OCI-LY7 (cell line): ENCODE measurements at regions not wholly inside any gene's neighbourhood (a gene's known extent, or its start where the extent isn't known, plus 50 kb on each side); places are given as distances from the start of the nearest gene placed in this dataset.

Source experiments
- BruUV-seq: library from RNA; stranded (reverse); fragments of 400-500 nt; replicated peaks from 2 replicates; lab custom pipeline; 2021; lab: Mats Ljungman, UMichigan
- CTCF ChIA-PET: fragments of 300-600 bp; sonication (Branson Sonifier 250); formaldehyde crosslinking; loops from one replicate; lab custom pipeline; 2022; ENCODE audit warnings: antibody characterized with exemption; ENCODE audit not compliant: unreplicated experiment; lab: Charles Lee
- POLR2A ChIA-PET: fragments of 300-600 bp; sonication (Branson Sonifier 250); formaldehyde crosslinking; loops from one replicate; lab custom pipeline; 2022; ENCODE audit warnings: antibody characterized with exemption; lab: Charles Lee
- DNase-seq: peaks from one replicate; pipeline ENCODE4 v3.0.0-alpha.2; 2015; ENCODE audit warnings: low spot score
- H2AFZ ChIP-seq: fragments of 200-600 bp; sonication (generic), shearing (Covaris generic); 2 replicates; pipeline ENCODE4 v1.6.1; 2014; ENCODE audit warnings: mild to moderate bottlenecking, antibody characterized with exemption, low read length, moderate library complexity
- H3K27ac ChIP-seq: fragments of 200-600 bp; sonication (generic); 2 replicates; pipeline ENCODE4 v1.5.1; 2014; ENCODE audit warnings: mixed run types, low read depth, mild to moderate bottlenecking, moderate library complexity, low read length, inconsistent platforms; ENCODE audit not compliant: poor library complexity, severe bottlenecking
- H3K36me3 ChIP-seq: fragments of 200-600 bp; sonication (generic); 2 replicates; pipeline ENCODE4 v1.6.1; 2014; ENCODE audit warnings: mild to moderate bottlenecking, antibody characterized with exemption, low read length, moderate library complexity, mixed read lengths; ENCODE audit not compliant: insufficient read depth
- H3K4me1 ChIP-seq: fragments of 200-600 bp; sonication (generic); 2 replicates; pipeline ENCODE4 v1.5.1; 2014; ENCODE audit warnings: mild to moderate bottlenecking, low read length; ENCODE audit not compliant: insufficient read depth, poor library complexity, severe bottlenecking
- H3K4me2 ChIP-seq: fragments of 200-600 bp; sonication (generic); 2 replicates; pipeline ENCODE4 v1.6.1; 2014; ENCODE audit warnings: mild to moderate bottlenecking, low read length
- H3K4me3 ChIP-seq: fragments of 200-600 bp; sonication (generic); 2 replicates; pipeline ENCODE4 v1.5.1; 2014; ENCODE audit warnings: mild to moderate bottlenecking, low read depth, low read length; ENCODE audit not compliant: poor library complexity, severe bottlenecking
- H3K79me2 ChIP-seq: fragments of 200-600 bp; sonication (generic); 2 replicates; pipeline ENCODE4 v1.6.1; 2016; ENCODE audit warnings: low read depth, mild to moderate bottlenecking, low read length, moderate library complexity, mixed read lengths; ENCODE audit not compliant: insufficient read depth
- H3K9me2 ChIP-seq: fragments of 200-600 bp; sonication (generic); 2 replicates; pipeline ENCODE4 v1.6.1; 2016; ENCODE audit warnings: mild to moderate bottlenecking, low read length, mixed read lengths; ENCODE audit not compliant: insufficient read depth
- H3K9me3 ChIP-seq: fragments of 200-600 bp; sonication (generic); 2 replicates; pipeline ENCODE4 v1.6.1; 2014; ENCODE audit warnings: mild to moderate bottlenecking, mixed run types, low read length, mixed read lengths
- H4K20me1 ChIP-seq: fragments of 200-600 bp; sonication (generic); 2 replicates; pipeline ENCODE4 v1.6.1; 2014; ENCODE audit warnings: mild to moderate bottlenecking, antibody characterized with exemption, low read length, moderate library complexity, mixed read lengths; ENCODE audit not compliant: insufficient read depth
- CTCF ChIP-seq: fragments of 200-600 bp; sonication (generic); conservative IDR thresholded peaks from 2 replicates; pipeline ENCODE4 v1.5.1; 2014; ENCODE audit warnings: mild to moderate bottlenecking, antibody characterized with exemption, low read length, moderate library complexity, mixed read lengths
- EZH2phosphoT487 ChIP-seq: fragments of 200-600 bp; sonication (generic); IDR thresholded peaks from 2 replicates; pipeline ENCODE4 v1.6.1; 2018; ENCODE audit warnings: low read depth, borderline replicate concordance, mild to moderate bottlenecking, mixed run types, antibody characterized with exemption, low read length, moderate library complexity, mixed read lengths
- intact Hi-C: fragments of 100-400 bp; cut with micrococcal nuclease; formaldehyde crosslinking; loops from one replicate; pipeline ENCODE4 v1.10.0; 2022; ENCODE audit not compliant: unreplicated experiment

- no TSS peak for BruUV-seq
- DNase-seq = no peak
- no peaks in the 10 kb centered on the region for H4K20me1 ChIP-seq
- no peak for TF ChIP-seq EZH2phosphoT487
- no peak for TF ChIP-seq CTCF
- H3K36me3 ChIP-seq = no peaks in the 10 kb centered on the region
- ChIA-PET CTCF (interaction anchor here (1.2 kb wide), 1 partner anchor 13 kb away, joined by 4 read pairs; no protein-coding TSS in a partner anchor), POLR2A (interaction anchor here (0.5 to 1.0 kb wide), 2 partner anchors 13 to 110 kb away, joined by 3 to 4 read pairs; no protein-coding TSS in a partner anchor)
- no peaks in the 10 kb centered on the region for H3K79me2 ChIP-seq
- no peaks in the 10 kb centered on the region for H3K9me3 ChIP-seq
- no peak overlapping the region for H3K4me2 ChIP-seq
- intact Hi-C loops = loop anchor here (1.0 kb wide), 3 partner anchors 56 to 972 kb away; no protein-coding TSS in a partner anchor
- peaks cover 18% of the 10 kb centered on the region for H3K4me1 ChIP-seq
- H3K9me2 ChIP-seq = no peaks in the 10 kb centered on the region
- H3K4me3 ChIP-seq = no peak overlapping the region
- H2AFZ ChIP-seq = no peak overlapping the region
- H3K27ac ChIP-seq = no peak overlapping the region
These were observed 55.8 kb downstream of the CYRIA start for GRCh38 chr2:16609786-16610185.

DNA sequence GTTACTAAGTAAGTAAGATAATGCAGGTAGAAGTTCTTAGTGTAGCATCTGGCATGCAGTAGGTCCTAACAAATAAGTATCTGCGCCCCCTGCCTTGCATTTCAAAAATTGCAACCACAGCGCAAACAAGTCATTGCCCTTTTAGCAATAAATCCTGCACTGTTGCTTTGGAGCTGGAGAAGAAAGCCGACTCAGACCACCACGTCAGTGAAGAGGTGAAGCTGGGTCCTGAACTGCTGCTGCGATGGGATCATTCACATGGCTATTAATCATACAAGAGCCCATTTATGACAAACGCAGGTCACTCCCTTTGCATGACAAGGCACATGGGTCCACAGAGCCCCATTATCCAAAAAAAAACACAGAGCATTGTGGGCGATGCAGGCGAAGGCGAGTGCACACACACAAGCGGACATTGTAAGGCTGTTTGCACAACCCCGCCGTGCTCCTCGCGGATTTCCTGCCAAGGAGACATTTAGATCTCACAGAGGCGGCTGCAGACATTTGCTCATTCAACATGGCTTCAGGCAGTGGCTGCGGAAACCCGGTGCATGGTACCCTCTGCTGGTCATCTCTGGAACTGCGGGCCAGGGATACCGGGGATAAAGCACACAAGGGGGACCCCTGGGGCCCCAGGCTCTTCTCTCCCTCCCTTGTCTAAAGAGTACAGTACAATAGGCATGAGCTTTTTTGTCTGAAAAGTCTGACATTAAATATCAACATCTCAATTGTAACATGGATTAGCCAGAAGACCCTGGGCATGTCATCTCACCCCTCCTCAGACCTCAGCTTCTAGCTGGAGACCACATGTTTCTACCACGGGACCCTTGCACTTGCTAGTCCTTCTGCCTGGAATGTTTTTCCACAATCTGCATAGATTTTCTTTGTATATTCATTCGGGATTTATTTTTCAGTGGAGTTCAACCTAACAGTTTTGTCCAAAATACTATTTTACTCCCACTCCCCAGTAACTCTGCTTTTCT, 56.7 kb downstream of the CYRIA start:
- no peaks in the 10 kb centered on the region for H3K79me2 ChIP-seq
- intact Hi-C loops = loop anchor here (1.0 kb wide), 3 partner anchors 56 to 972 kb away; no protein-coding TSS in a partner anchor
- POLR2A ChIA-PET = interaction anchor here (0.5 to 1.0 kb wide), 4 partner anchors 13 to 558 kb away, joined by 3 to 4 read pairs (median 3); no protein-coding TSS in a partner anchor
- H3K9me3 ChIP-seq = no peaks in the 10 kb centered on the region
- TF ChIP-seq EZH2phosphoT487 = no peak
- TF ChIP-seq CTCF = peak; percentile 84
- CTCF ChIA-PET = interaction anchor here (0.8 to 1.3 kb wide), 4 partner anchors 13 to 148 kb away, joined by 3 to 4 read pairs (median 3); no protein-coding TSS in a partner anchor
- H3K27ac ChIP-seq = peak overlapping the region; percentile 41
- peaks cover 11% of the 10 kb centered on the region for H3K4me1 ChIP-seq
- DNase-seq = peak; percentile 83
- peak overlapping the region; percentile 100 for H2AFZ ChIP-seq
- H3K9me2 ChIP-seq = no peaks in the 10 kb centered on the region
- BruUV-seq = no TSS peak
- no peaks in the 10 kb centered on the region for H3K36me3 ChIP-seq
- peak overlapping the region; percentile 67 for H3K4me3 ChIP-seq
- H4K20me1 ChIP-seq = no peaks in the 10 kb centered on the region
- peak overlapping the region; percentile 92 for H3K4me2 ChIP-seq
